ENCODE measurements at regions not wholly inside any gene's neighbourhood (a gene's known extent, or its start where the extent isn't known, plus 50 kb on each side); places are given as distances from the start of the nearest gene placed in this dataset.
A peak's percentile ranks its signal among the peaks of the same experiment; 100 is the strongest.

- ATAC-seq: no peak
- no peaks in the 10 kb centered on the region for H3K36me3 Mint-ChIP-seq
- H3K4me3 Mint-ChIP-seq: no peak overlapping the region
- H3K4me1 Mint-ChIP-seq: peaks cover 6% of the 10 kb centered on the region
- H3K9me3 Mint-ChIP-seq: no peaks in the 10 kb centered on the region
- no peaks in the 10 kb centered on the region for H3K27me3 Mint-ChIP-seq
- peak overlapping the region; percentile 28 for H3K27ac Mint-ChIP-seq
Observed at GRCh38 chr1:101164776-101165175, 72.0 kb upstream of the S1PR1 start.

GRCh38 chr1:101162736-101163735 lies 73.8 kb upstream of the S1PR1 start:
- H3K4me3 Mint-ChIP-seq: no peak overlapping the region
- no peak overlapping the region for H3K27ac Mint-ChIP-seq
- no peaks in the 10 kb centered on the region for H3K27me3 Mint-ChIP-seq
- no peaks in the 10 kb centered on the region for H3K36me3 Mint-ChIP-seq
- peaks cover 6% of the 10 kb centered on the region for H3K4me1 Mint-ChIP-seq
- no peak for ATAC-seq
- no peaks in the 10 kb centered on the region for H3K9me3 Mint-ChIP-seq

DNA sequence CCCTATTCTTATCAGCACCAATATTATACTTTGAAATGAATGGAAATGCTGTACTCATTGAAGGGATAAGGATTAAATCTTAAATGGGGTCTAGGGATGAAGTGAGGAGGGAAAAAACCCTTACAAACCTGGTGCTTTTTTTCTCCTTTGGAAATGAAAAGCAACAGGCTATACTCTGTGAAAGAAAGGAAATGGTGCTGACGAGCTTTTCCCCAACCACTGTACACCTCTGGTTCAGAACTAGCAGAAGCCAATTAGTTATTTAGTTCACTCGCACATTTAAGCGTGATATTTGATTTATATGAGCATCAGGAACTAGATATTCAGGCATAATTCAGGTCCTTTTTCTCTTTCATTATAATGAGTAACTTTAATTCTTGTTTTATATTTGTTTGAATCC lies 74.5 kb upstream of the S1PR1 start:
- Mint-ChIP-seq H3K27ac (no peak overlapping the region), H3K4me3 (no peak overlapping the region), H3K36me3 (no peaks in the 10 kb centered on the region), H3K27me3 (no peaks in the 10 kb centered on the region), H3K4me1 (peaks cover 6% of the 10 kb centered on the region), H3K9me3 (no peaks in the 10 kb centered on the region)
- ATAC-seq: no peak

GRCh38 chr1:101161619-101162018 lies 75.2 kb upstream of the S1PR1 start:
- Mint-ChIP-seq H3K9me3 (no peaks in the 10 kb centered on the region), H3K27me3 (no peaks in the 10 kb centered on the region), H3K4me1 (peaks cover 6% of the 10 kb centered on the region), H3K27ac (no peak overlapping the region), H3K36me3 (no peaks in the 10 kb centered on the region), H3K4me3 (no peak overlapping the region)
- no peak for ATAC-seq

GRCh38 chr1:101158424-101158823 lies 78.4 kb upstream of the S1PR1 start:
- no peak overlapping the region for H3K4me3 Mint-ChIP-seq

GRCh38 chr1:101154547-101154946 lies 82.3 kb upstream of the S1PR1 start:
- H3K4me1 Mint-ChIP-seq: peaks cover 11% of the 10 kb centered on the region
- no peaks in the 10 kb centered on the region for H3K9me3 Mint-ChIP-seq
- H3K27ac Mint-ChIP-seq: peak overlapping the region; percentile 46
- H3K4me3 Mint-ChIP-seq: no peak overlapping the region
- no peak for ATAC-seq
- no peaks in the 10 kb centered on the region for H3K27me3 Mint-ChIP-seq
- H3K36me3 Mint-ChIP-seq: no peaks in the 10 kb centered on the region

More at GRCh38 chr1:101158424-101158823, 78.4 kb upstream of the S1PR1 start:
- H3K4me1 Mint-ChIP-seq: no peaks in the 10 kb centered on the region
- H3K9me3 Mint-ChIP-seq: no peaks in the 10 kb centered on the region
- ATAC-seq: no peak
- H3K36me3 Mint-ChIP-seq: no peaks in the 10 kb centered on the region
- H3K27me3 Mint-ChIP-seq: no peaks in the 10 kb centered on the region
- H3K27ac Mint-ChIP-seq: no peak overlapping the region

DNA sequence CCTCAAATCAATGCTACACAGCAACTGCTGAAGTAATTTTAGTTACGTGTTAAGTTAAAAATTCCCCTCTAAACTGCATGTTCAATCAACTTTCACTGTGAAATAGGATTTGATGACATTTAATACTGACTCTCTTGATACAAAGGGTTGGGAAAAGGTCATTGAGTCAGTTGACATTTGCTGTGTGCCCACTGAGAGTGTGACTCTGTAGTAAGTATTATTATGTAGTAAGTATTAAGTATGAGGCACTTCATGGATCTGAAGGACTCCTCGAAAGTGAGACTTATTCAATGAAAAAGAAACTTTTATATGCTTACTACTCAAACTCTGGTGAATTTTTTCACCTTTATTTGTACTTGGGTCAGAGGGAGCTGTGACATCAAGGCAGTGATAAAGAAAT lies 83.1 kb upstream of the S1PR1 start:
- Mint-ChIP-seq H3K4me3 (no peak overlapping the region), H3K27me3 (no peaks in the 10 kb centered on the region), H3K4me1 (peaks cover 17% of the 10 kb centered on the region), H3K9me3 (no peaks in the 10 kb centered on the region), H3K36me3 (no peaks in the 10 kb centered on the region), H3K27ac (peak overlapping the region; percentile 48)
- ATAC-seq: peak; percentile 76

- peaks cover 17% of the 10 kb centered on the region for H3K4me1 Mint-ChIP-seq
Observed at GRCh38 chr1:101152633-101153032, 84.2 kb upstream of the S1PR1 start.

DNA sequence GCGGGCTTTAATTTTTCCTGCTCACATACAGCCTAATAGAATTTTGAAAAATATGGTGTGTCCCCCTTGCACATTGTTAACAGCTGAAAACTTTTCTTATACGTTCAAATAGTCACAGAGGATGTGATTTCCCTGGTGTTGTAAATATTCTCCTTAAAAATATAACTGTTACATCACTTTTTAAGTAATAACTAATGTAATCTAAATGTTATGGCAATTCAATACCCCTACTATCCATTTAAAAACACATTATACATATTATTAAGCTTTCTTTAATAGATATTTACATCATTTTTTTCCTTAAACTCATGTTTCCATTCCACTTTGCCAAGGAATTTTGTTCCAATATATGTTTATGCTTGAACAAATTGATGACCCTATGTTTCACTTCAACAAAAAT lies 85.5 kb upstream of the S1PR1 start:
- Mint-ChIP-seq H3K4me3 (no peak overlapping the region), H3K36me3 (no peaks in the 10 kb centered on the region)
- ATAC-seq: no peak

More at GRCh38 chr1:101152633-101153032, 84.2 kb upstream of the S1PR1 start:
- Mint-ChIP-seq H3K9me3 (no peaks in the 10 kb centered on the region), H3K27ac (peak overlapping the region; percentile 57), H3K4me3 (no peak overlapping the region), H3K36me3 (no peaks in the 10 kb centered on the region), H3K27me3 (no peaks in the 10 kb centered on the region)
- no peak for ATAC-seq

DNA sequence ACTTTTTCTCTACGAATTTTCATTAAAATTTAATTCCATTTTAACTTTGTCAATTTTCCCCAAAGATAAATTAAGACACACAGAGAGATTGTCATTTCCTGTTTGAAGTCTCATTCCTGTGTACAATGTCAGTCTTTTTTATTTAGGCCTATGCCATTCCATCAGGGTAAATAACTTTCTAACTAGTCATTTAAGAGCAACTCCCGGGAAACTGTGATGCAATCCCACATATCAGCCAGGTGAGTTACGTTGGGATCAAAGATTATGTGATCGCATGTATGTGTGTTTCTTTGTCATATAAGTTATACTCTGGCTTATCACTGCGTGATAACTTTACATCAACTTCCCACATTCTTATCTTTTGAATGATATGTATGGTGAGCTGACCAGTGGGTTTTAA lies 86.1 kb upstream of the S1PR1 start:
- no peak overlapping the region for H3K4me3 Mint-ChIP-seq
- no peak overlapping the region for H3K27ac Mint-ChIP-seq
- ATAC-seq: no peak
- H3K27me3 Mint-ChIP-seq: no peaks in the 10 kb centered on the region
- peaks cover 17% of the 10 kb centered on the region for H3K4me1 Mint-ChIP-seq
- H3K9me3 Mint-ChIP-seq: no peaks in the 10 kb centered on the region
- no peaks in the 10 kb centered on the region for H3K36me3 Mint-ChIP-seq

More for the DNA sequence above, 85.5 kb upstream of the S1PR1 start:
- Mint-ChIP-seq H3K4me1 (peaks cover 17% of the 10 kb centered on the region), H3K9me3 (no peaks in the 10 kb centered on the region), H3K27ac (no peak overlapping the region), H3K27me3 (no peaks in the 10 kb centered on the region)

DNA sequence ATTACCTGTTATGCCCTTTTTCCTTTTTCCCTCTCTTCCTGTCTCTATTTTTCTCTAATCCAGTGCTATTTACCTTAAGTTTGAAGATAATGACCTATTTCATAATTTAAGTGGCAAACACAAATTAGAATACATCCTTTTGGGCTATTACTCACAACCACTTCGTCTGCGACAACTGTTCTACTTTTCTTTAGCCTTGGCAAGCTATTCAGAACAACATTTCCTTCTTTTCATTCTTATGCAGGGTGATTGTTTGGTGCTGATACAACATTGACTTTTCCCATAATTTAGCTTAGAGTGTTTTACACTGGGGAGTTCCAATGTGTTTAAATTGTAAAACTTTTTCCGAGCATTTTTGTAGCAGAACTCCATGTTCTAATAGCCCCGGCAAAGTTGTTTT lies 86.6 kb upstream of the S1PR1 start:
- no peak overlapping the region for H3K4me3 Mint-ChIP-seq
- H3K36me3 Mint-ChIP-seq: no peaks in the 10 kb centered on the region
- no peak overlapping the region for H3K27ac Mint-ChIP-seq
- H3K4me1 Mint-ChIP-seq: peaks cover 19% of the 10 kb centered on the region
- H3K9me3 Mint-ChIP-seq: no peaks in the 10 kb centered on the region
- no peaks in the 10 kb centered on the region for H3K27me3 Mint-ChIP-seq
- ATAC-seq: no peak

- peak overlapping the region; percentile 44 for H3K27ac Mint-ChIP-seq
- H3K4me1 Mint-ChIP-seq: peaks cover 27% of the 10 kb centered on the region
- no peak overlapping the region for H3K4me3 Mint-ChIP-seq
- no peak for ATAC-seq
- no peaks in the 10 kb centered on the region for H3K9me3 Mint-ChIP-seq
- no peaks in the 10 kb centered on the region for H3K36me3 Mint-ChIP-seq
- no peaks in the 10 kb centered on the region for H3K27me3 Mint-ChIP-seq
Observed at GRCh38 chr1:101148980-101149379, 87.8 kb upstream of the S1PR1 start.

DNA sequence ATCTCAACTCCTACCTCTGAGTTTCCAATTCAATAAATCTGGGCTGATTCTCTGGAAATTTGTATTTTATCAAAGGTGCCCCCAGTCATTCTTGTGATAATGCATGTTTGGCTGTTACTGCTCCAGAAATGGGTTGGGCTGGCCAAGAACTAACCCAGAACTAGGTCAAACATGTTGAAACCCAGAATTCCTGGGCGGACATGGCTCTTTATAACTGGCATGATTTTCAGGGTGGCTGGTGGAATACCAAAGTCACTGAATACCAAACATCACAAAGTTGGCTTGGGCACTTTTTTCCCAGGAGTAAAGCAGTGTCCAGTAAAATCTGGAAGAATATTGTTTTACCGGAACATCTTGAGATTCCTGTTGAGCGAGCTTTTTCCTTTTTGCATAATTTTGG lies 89.4 kb upstream of the S1PR1 start:
- Mint-ChIP-seq H3K4me3 (no peak overlapping the region), H3K4me1 (peaks cover 19% of the 10 kb centered on the region), H3K27me3 (no peaks in the 10 kb centered on the region), H3K36me3 (no peaks in the 10 kb centered on the region), H3K27ac (no peak overlapping the region), H3K9me3 (no peaks in the 10 kb centered on the region)
- no peak for ATAC-seq

DNA sequence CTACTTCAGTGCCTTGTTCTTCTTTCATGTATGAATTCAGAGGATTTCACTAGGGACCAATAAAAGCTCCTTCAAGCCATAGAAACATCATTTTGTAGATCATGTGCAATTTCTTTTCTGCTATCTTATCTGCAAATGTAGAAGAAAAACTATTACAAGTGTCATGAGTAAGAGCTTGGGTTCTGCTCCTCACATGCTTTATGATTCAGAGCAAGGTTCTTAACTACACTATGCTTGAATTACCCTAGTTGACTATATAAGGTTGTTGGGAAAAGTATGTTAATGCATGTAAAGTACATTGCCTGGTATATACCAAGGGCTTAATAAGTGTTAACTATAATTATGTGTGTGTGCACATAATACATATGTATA lies 91.4 kb upstream of the S1PR1 start:
- peak overlapping the region; percentile 65 for H3K4me3 Mint-ChIP-seq
- peak overlapping the region; percentile 86 for H3K27ac Mint-ChIP-seq
- no peaks in the 10 kb centered on the region for H3K9me3 Mint-ChIP-seq
- peaks cover 18% of the 10 kb centered on the region for H3K4me1 Mint-ChIP-seq
- H3K36me3 Mint-ChIP-seq: no peaks in the 10 kb centered on the region
- H3K27me3 Mint-ChIP-seq: no peaks in the 10 kb centered on the region
- peak; percentile 44 for ATAC-seq

GRCh38 chr1:101144671-101145448 lies 92.0 kb upstream of the S1PR1 start:
- peak; percentile 90 for ATAC-seq
- Mint-ChIP-seq H3K9me3 (no peaks in the 10 kb centered on the region), H3K4me1 (peaks cover 20% of the 10 kb centered on the region), H3K27me3 (no peaks in the 10 kb centered on the region), H3K27ac (peak overlapping the region; percentile 86), H3K4me3 (peak overlapping the region; percentile 65), H3K36me3 (no peaks in the 10 kb centered on the region)

Measured in stimulated activated memory B cell treated with anti-CD40 and anti-IgM and Interleukin-4, amounts not matched to agents 10 μg/mL and 1 μg/mL and 100 μg/mL, for 72 hours (primary cell).